K562 (cell line): ENCODE measurements at regions not wholly inside any gene's neighbourhood (a gene's known extent, or its start where the extent isn't known, plus 50 kb on each side); places are given as distances from the start of the nearest gene placed in this dataset.

Source experiments
- ATAC-seq: fragments of 200-7000 bp; cut with Tn5 transposase; 3 replicates; pipeline ENCODE4 v1.9.1; 2020; ENCODE audit warnings: moderate library complexity
- BruUV-seq: library from RNA; stranded (reverse); fragments of 400-500 nt; replicated peaks from 2 replicates; lab custom pipeline; 2021; lab: Mats Ljungman, UMichigan
- CTCF ChIA-PET: fragments of 300-600 bp; formaldehyde crosslinking; extraction: SDS; loops from one replicate; lab custom pipeline; 2021; ENCODE audit warnings: low intra/inter-chr PET ratio; lab: Yijun Ruan, JAX
- POLR2A ChIA-PET: fragments of 300-600, 350-650 bp; sonication (Branson Sonifier 250); formaldehyde crosslinking; extraction: SDS; loops from one replicate; lab custom pipeline; 2021; ENCODE audit warnings: antibody characterized with exemption, inconsistent platforms; lab: Yijun Ruan, JAX
- DNase-seq, 4 experiments: peaks; one replicate each; pipeline versions ENCODE4 v3.0.0 to v3.0.0-alpha.2; 2011 to 2018; ENCODE audit warnings: low spot score in 3 of 4, mixed read lengths in 3 of 4; ENCODE audit errors: extremely low read depth in 1 of 4
- FAIRE-seq: peaks from 2 replicates; lab custom pipeline; 2011; peaks lifted over from hg19 to GRCh38; lab: Jason Lieb, UNC
- H2AFZ ChIP-seq: 2 replicates; pipeline ENCODE4 v1.6.0; 2011; ENCODE audit warnings: low read depth, low read length, control low read depth, inconsistent platforms
- H3K27ac ChIP-seq: fragments of 200-600 bp; 3 replicates; pipeline ENCODE4 v1.8.0; 2011; ENCODE audit warnings: low read depth, mild to moderate bottlenecking, control low read depth, inconsistent platforms, low read length, moderate library complexity, mixed read lengths; ENCODE audit errors: extremely low read depth
- H3K27me3 ChIP-seq, 2 experiments: fragments of 300-600 bp in 1 of 2; 2 replicates in 1 of 2; 3 replicates in 1 of 2; pipeline versions ENCODE4 v1.6.0 to v1.8.0; 2011; ENCODE audit warnings: inconsistent platforms in 2 of 2, low read length in 2 of 2, mild to moderate bottlenecking in 1 of 2, mixed read lengths in 1 of 2, moderate library complexity in 1 of 2; ENCODE audit not compliant: control insufficient read depth in 2 of 2, insufficient read depth in 2 of 2
- H3K36me3 ChIP-seq: fragments of 300-600 bp; 3 replicates; pipeline ENCODE4 v1.8.0; 2011; ENCODE audit warnings: mild to moderate bottlenecking, low read length, inconsistent platforms; ENCODE audit not compliant: control insufficient read depth, insufficient read depth
- H3K4me1 ChIP-seq, 2 experiments: fragments of 200-600 bp in 1 of 2; replicated peaks in 1 of 2; 2 replicates in 1 of 2; 3 replicates in 1 of 2; pipeline versions ENCODE4 v1.5.1 to v1.8.0; 2011; ENCODE audit warnings: inconsistent platforms in 2 of 2, low read length in 2 of 2, mild to moderate bottlenecking in 1 of 2, mixed read lengths in 1 of 2, moderate library complexity in 1 of 2; ENCODE audit not compliant: control insufficient read depth in 2 of 2, insufficient read depth in 2 of 2
- H3K4me2 ChIP-seq: 2 replicates; pipeline ENCODE4 v1.6.1; 2011; ENCODE audit warnings: low read length, control low read depth, inconsistent platforms, mixed read lengths; ENCODE audit not compliant: insufficient read depth
- H3K4me3 ChIP-seq: fragments of 200-600 bp; sonication (generic), shearing (Covaris generic); 2 replicates; pipeline ENCODE4 v1.5.1; 2016; ENCODE audit warnings: control low read depth, inconsistent platforms
- H3K79me2 ChIP-seq: fragments of 200-600 bp; 3 replicates; pipeline ENCODE4 v1.8.0; 2011; ENCODE audit warnings: low read length, inconsistent platforms; ENCODE audit not compliant: control insufficient read depth, insufficient read depth
- H3K9ac ChIP-seq, 2 experiments: 2 replicates each; pipeline versions ENCODE4 v1.6.0 to v1.6.1; 2011; ENCODE audit warnings: low read depth in 2 of 2, low read length in 2 of 2, control low read depth in 1 of 2, inconsistent platforms in 1 of 2, mild to moderate bottlenecking in 1 of 2, mixed read lengths in 1 of 2; ENCODE audit not compliant: insufficient read depth in 1 of 2
- H3K9me1 ChIP-seq: one replicate; pipeline ENCODE4 v1.6.0; 2011; ENCODE audit warnings: inconsistent platforms, mild to moderate bottlenecking, low read length, moderate library complexity; ENCODE audit not compliant: control insufficient read depth, insufficient read depth
- H3K9me3 ChIP-seq: replicated peaks from 2 replicates; pipeline ENCODE4 v1.5.1; 2011; ENCODE audit warnings: low read depth, low read length, inconsistent platforms; ENCODE audit not compliant: control insufficient read depth, insufficient read depth
- H4K20me1 ChIP-seq: replicated peaks from 2 replicates; pipeline ENCODE4 v1.6.1; 2011; ENCODE audit warnings: low read length, inconsistent platforms, mixed read lengths; ENCODE audit not compliant: control insufficient read depth, insufficient read depth
- BCL6 ChIP-seq: fragments of 250-450 bp; sonication (Bioruptor Pico); IDR thresholded peaks from 2 replicates; pipeline ENCODE4 v1.4.0; 2020
- GABPB2 ChIP-seq: fragments of 250-450 bp; sonication (Bioruptor Pico); conservative IDR thresholded peaks from 2 replicates; pipeline ENCODE4 v1.5.1; 2021; ENCODE audit warnings: mild to moderate bottlenecking
- KLF16 ChIP-seq: IDR thresholded peaks from 2 replicates; pipeline ENCODE4 v1.6.1; 2016; ENCODE audit warnings: antibody characterized with exemption
- MTF1 ChIP-seq: fragments of 250-450 bp; sonication (Bioruptor Pico); IDR thresholded peaks from 2 replicates; pipeline ENCODE4 v1.9.0; 2021; ENCODE audit warnings: moderate library complexity, mild to moderate bottlenecking, inconsistent platforms, borderline replicate concordance
- NCOA4 ChIP-seq: fragments of 450-650 bp; IDR thresholded peaks from 2 replicates; pipeline ENCODE4 v1.6.1; 2018; ENCODE audit warnings: mild to moderate bottlenecking; ENCODE audit not compliant: partially characterized antibody
- NR2C2 ChIP-seq, 2 experiments: fragments of 200-800 bp in 1 of 2; sonication (Bioruptor generic) in 1 of 2; sonication (generic) in 1 of 2; formaldehyde crosslinking in 1 of 2; IDR thresholded peaks; 2 replicates each; pipeline versions ENCODE4 v1.6.1 to v1.8.0; 2016 to 2022; ENCODE audit warnings: mild to moderate bottlenecking in 1 of 2, missing compliant biosample characterization in 1 of 2, missing genetic modification characterization in 1 of 2, missing genetic modification reagents in 1 of 2
- POLR3G ChIP-seq: IDR thresholded peaks from 2 replicates; pipeline ENCODE4 v1.6.1; 2011; ENCODE audit not compliant: insufficient read length, insufficient replicate concordance; ENCODE audit errors: extremely low read depth
- SMAD4 ChIP-seq: fragments of 250-450 bp; sonication (Bioruptor Pico); conservative IDR thresholded peaks from 2 replicates; pipeline ENCODE4 v1.8.0; 2021; ENCODE audit warnings: inconsistent platforms, mild to moderate bottlenecking, moderate library complexity
- TSC22D4 ChIP-seq: fragments of 450-650 bp; IDR thresholded peaks from 2 replicates; pipeline ENCODE4 v1.6.1; 2016; ENCODE audit warnings: missing genetic modification characterization, missing biosample characterization, control low read depth
- ZNF764 ChIP-seq: fragments of 250-450 bp; sonication (Bioruptor Pico); IDR thresholded peaks from 2 replicates; pipeline ENCODE4 v1.4.0; 2020; ENCODE audit warnings: low read depth, mild to moderate bottlenecking, moderate library complexity
- WGBS: fragments of 100-300 bp; shearing (Covaris generic); methylation state at CpG from one replicate; pipeline ENCODE4 v1.1.6; 2016; ENCODE audit warnings: low coverage, mixed read lengths; ENCODE audit not compliant: insufficient coverage; ENCODE audit errors: missing lambda C conversion rate; 5-methylcytosine and 5-hydroxymethylcytosine counted together
- in situ Hi-C: fragments of 300-500 bp; cut with MboI; formaldehyde crosslinking; loops from 4 replicates; pipeline ENCODE4 v1.15.0; 2018; ENCODE audit warnings: inconsistent platforms, mixed read lengths
- intact Hi-C: fragments of 100-400 bp; cut with micrococcal nuclease; formaldehyde crosslinking; loops from 2 replicates; pipeline ENCODE4 v1.14.2; 2022
- TF ChIP-seq, protein P1 (sequence below): fragments of 150-350 bp; IDR thresholded peaks from 2 replicates; pipeline ENCODE4 v1.6.1; 2014; ENCODE audit warnings: low read depth, mild to moderate bottlenecking, low read length, borderline replicate concordance
- TF ChIP-seq, protein P2 (sequence below), 2 experiments: fragments of 450-650 bp in 1 of 2; sonication (generic) in 1 of 2; formaldehyde crosslinking in 1 of 2; IDR thresholded peaks in 1 of 2; conservative IDR thresholded peaks in 1 of 2; 2 replicates each; pipeline versions ENCODE4 v1.6.1 to v1.8.1; 2016 to 2023; ENCODE audit warnings: mild to moderate bottlenecking in 2 of 2, moderate library complexity in 2 of 2, inconsistent platforms in 1 of 2, missing genetic modification reagents in 1 of 2

DNA sequence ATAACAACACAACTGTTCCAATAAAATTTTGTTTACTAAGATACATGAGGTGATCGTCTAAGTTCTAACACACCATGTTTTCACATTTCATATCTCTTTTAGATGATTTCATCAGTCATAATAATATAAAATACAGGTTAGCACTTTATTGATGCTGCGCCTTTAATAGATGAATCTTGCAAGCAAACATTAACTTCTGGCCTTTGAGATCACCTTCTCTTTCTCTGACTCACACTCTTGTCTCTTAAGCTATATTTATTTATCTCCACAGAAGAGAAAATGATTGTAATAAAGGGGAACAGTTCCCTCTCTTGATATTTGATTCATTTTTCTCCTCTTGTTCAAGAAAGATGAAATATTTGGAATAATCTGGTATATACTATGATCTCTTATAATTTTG lies 603.3 kb upstream of the POU3F3 start:
- TF ChIP-seq MTF1 (no peak), POLR3G (no peak), TSC22D4 (tag) (no peak), ZNF764 (CRISPR knock-in tag) (no peak), NCOA4 (no peak), SMAD4 (CRISPR knock-in tag) (no peak), KLF16 (no peak), GABPB2 (CRISPR knock-in tag) (no peak), BCL6 (CRISPR knock-in tag) (no peak), NR2C2 (CRISPR knock-in tag; IDR thresholded peaks at IDR 0.05) (no peak), NR2C2 (tag; IDR thresholded peaks at IDR 0.05) (no peak)
- TF ChIP-seq, protein P1, sequence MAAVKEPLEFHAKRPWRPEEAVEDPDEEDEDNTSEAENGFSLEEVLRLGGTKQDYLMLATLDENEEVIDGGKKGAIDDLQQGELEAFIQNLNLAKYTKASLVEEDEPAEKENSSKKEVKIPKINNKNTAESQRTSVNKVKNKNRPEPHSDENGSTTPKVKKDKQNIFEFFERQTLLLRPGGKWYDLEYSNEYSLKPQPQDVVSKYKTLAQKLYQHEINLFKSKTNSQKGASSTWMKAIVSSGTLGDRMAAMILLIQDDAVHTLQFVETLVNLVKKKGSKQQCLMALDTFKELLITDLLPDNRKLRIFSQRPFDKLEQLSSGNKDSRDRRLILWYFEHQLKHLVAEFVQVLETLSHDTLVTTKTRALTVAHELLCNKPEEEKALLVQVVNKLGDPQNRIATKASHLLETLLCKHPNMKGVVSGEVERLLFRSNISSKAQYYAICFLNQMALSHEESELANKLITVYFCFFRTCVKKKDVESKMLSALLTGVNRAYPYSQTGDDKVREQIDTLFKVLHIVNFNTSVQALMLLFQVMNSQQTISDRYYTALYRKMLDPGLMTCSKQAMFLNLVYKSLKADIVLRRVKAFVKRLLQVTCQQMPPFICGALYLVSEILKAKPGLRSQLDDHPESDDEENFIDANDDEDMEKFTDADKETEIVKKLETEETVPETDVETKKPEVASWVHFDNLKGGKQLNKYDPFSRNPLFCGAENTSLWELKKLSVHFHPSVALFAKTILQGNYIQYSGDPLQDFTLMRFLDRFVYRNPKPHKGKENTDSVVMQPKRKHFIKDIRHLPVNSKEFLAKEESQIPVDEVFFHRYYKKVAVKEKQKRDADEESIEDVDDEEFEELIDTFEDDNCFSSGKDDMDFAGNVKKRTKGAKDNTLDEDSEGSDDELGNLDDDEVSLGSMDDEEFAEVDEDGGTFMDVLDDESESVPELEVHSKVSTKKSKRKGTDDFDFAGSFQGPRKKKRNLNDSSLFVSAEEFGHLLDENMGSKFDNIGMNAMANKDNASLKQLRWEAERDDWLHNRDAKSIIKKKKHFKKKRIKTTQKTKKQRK: no peak
- TF ChIP-seq, protein P2, sequence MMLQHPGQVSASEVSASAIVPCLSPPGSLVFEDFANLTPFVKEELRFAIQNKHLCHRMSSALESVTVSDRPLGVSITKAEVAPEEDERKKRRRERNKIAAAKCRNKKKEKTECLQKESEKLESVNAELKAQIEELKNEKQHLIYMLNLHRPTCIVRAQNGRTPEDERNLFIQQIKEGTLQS (IDR thresholded peaks at IDR 0.05): no peak
- TF ChIP-seq, protein P2 (CRISPR knock-in tag; conservative IDR thresholded peaks at IDR 0.05): no peak
- ATAC-seq: no peak
- no peak for DNase-seq
- in situ Hi-C loops (no loop called here), intact Hi-C loops (no loop called here)
- H3K27ac ChIP-seq: no peak overlapping the region
- POLR2A ChIA-PET: no interaction called here
- H3K79me2 ChIP-seq: no peaks in the 10 kb centered on the region
- H3K9me3 ChIP-seq: no peaks in the 10 kb centered on the region
- no peaks in the 10 kb centered on the region for H3K4me1 ChIP-seq
- no peaks in the 10 kb centered on the region for H4K20me1 ChIP-seq
- CTCF ChIA-PET: no interaction called here
- FAIRE-seq: no peak
- no peak overlapping the region for H3K4me2 ChIP-seq
- H3K36me3 ChIP-seq: no peaks in the 10 kb centered on the region
- no peaks in the 10 kb centered on the region for H3K9me1 ChIP-seq
- 3% methylated on average over 2 of the region's 2 CpGs for WGBS
- H3K4me3 ChIP-seq: no peak overlapping the region
- no peak overlapping the region for H3K9ac ChIP-seq
- H2AFZ ChIP-seq: no peak overlapping the region
- BruUV-seq: no TSS peak
- no peaks in the 10 kb centered on the region for H3K27me3 ChIP-seq
